Suprapubic skin (tissue), 4 donors: ENCODE measurements at regions not wholly inside any gene's neighbourhood (a gene's known extent, or its start where the extent isn't known, plus 50 kb on each side); places are given as distances from the start of the nearest gene placed in this dataset.
A peak's percentile ranks its signal among the peaks of the same experiment; 100 is the strongest.

Source experiments
- DNase-seq, 2 donors: peaks; one replicate each; pipeline ENCODE4 v3.0.0-alpha.2; 2019; ENCODE audit warnings: low spot score in 2 of 2
- H3K27ac ChIP-seq: fragments of 200-600 bp; sonication (generic); one replicate; pipeline ENCODE4 v1.5.1; 2019
- H3K27me3 ChIP-seq: fragments of 200-600 bp; sonication (generic); one replicate; pipeline ENCODE4 v1.5.1; 2019
- H3K36me3 ChIP-seq: fragments of 200-600 bp; sonication (generic); one replicate; pipeline ENCODE4 v1.5.1; 2019
- H3K4me1 ChIP-seq: fragments of 200-600 bp; sonication (generic); one replicate; pipeline ENCODE4 v1.5.1; 2019
- H3K4me3 ChIP-seq: fragments of 200-600 bp; sonication (generic); one replicate; pipeline ENCODE4 v1.5.1; 2019; ENCODE audit warnings: mild to moderate bottlenecking
- H3K9me3 ChIP-seq: fragments of 200-600 bp; sonication (generic); one replicate; pipeline ENCODE4 v1.5.1; 2019
- CTCF ChIP-seq, 2 donors: fragments of 200-600 bp in 1 of 2; fragments of 450-650 bp in 1 of 2; sonication (generic) in 1 of 2; IDR thresholded peaks; one replicate each; pipeline ENCODE4 v1.5.1; 2016 to 2019; ENCODE audit warnings: antibody characterized with exemption in 2 of 2, mild to moderate bottlenecking in 1 of 2, moderate library complexity in 1 of 2
- EP300 ChIP-seq: sonication (generic); formaldehyde crosslinking; IDR thresholded peaks from one replicate; pipeline ENCODE4 v1.6.1; 2017; ENCODE audit warnings: antibody characterized with exemption
- POLR2A ChIP-seq, 2 donors: fragments of 450-650 bp; IDR thresholded peaks; one replicate each; pipeline ENCODE4 v1.6.1; 2017; ENCODE audit warnings: antibody characterized with exemption in 2 of 2, mild to moderate bottlenecking in 2 of 2, moderate library complexity in 2 of 2
- POLR2AphosphoS5 ChIP-seq, 3 donors: sonication (generic); formaldehyde crosslinking; IDR thresholded peaks; one replicate each; pipeline ENCODE4 v1.6.1; 2017; ENCODE audit warnings: antibody characterized with exemption in 3 of 3
- WGBS: methylation state at CpG from one replicate; pipeline ENCODE4 v1.1.5; 2018; 5-methylcytosine and 5-hydroxymethylcytosine counted together

GRCh38 chr17:5651348-5651747 lies 67.0 kb upstream of the NLRP1 start:
- 91% methylated on average over 3 of the region's 3 CpGs for WGBS
- no peaks in the 10 kb centered on the region for H3K4me1 ChIP-seq
- H3K4me3 ChIP-seq, result no peak overlapping the region
- peaks cover 10% of the 10 kb centered on the region for H3K27me3 ChIP-seq
- DNase-seq, result peak in 1 of 2 donors; percentile 1
- TF ChIP-seq POLR2A (IDR thresholded peaks at IDR 0.05), result no peak
- no peak for TF ChIP-seq EP300
- TF ChIP-seq CTCF (IDR thresholded peaks at IDR 0.05), result no peak
- TF ChIP-seq POLR2AphosphoS5 (IDR thresholded peaks at IDR 0.05), result no peak
- no peak overlapping the region for H3K27ac ChIP-seq
- no peaks in the 10 kb centered on the region for H3K9me3 ChIP-seq
- no peaks in the 10 kb centered on the region for H3K36me3 ChIP-seq

GRCh38 chr17:5661491-5662125 lies 77.3 kb upstream of the NLRP1 start:
- TF ChIP-seq CTCF (IDR thresholded peaks at IDR 0.05) (no peak), EP300 (no peak), POLR2AphosphoS5 (IDR thresholded peaks at IDR 0.05) (no peak)
- Histone ChIP-seq H3K27ac (no peak overlapping the region), H3K36me3 (no peaks in the 10 kb centered on the region), H3K27me3 (peaks cover 21% of the 10 kb centered on the region), H3K4me3 (no peak overlapping the region), H3K9me3 (no peaks in the 10 kb centered on the region), H3K4me1 (no peaks in the 10 kb centered on the region)
- peak in 1 of 2 donors; percentile 41 for DNase-seq
- WGBS, result 70% methylated on average over 10 of the region's 10 CpGs

- Histone ChIP-seq H3K27ac (no peak overlapping the region), H3K36me3 (no peaks in the 10 kb centered on the region), H3K27me3 (peaks cover 29% of the 10 kb centered on the region), H3K4me1 (no peaks in the 10 kb centered on the region), H3K4me3 (no peak overlapping the region), H3K9me3 (no peaks in the 10 kb centered on the region)
- peak in 1 of 2 donors; percentile 50 for DNase-seq
- 82% methylated on average over 5 of the region's 7 CpGs for WGBS
- TF ChIP-seq POLR2AphosphoS5 (IDR thresholded peaks at IDR 0.05) (no peak), CTCF (IDR thresholded peaks at IDR 0.05) (no peak), POLR2A (IDR thresholded peaks at IDR 0.05) (no peak), EP300 (no peak)
These were observed 78.2 kb upstream of the NLRP1 start for GRCh38 chr17:5662409-5663085.

- Histone ChIP-seq H3K27ac (no peak overlapping the region), H3K36me3 (no peaks in the 10 kb centered on the region), H3K4me3 (no peak overlapping the region), H3K4me1 (no peaks in the 10 kb centered on the region), H3K27me3 (peaks cover 46% of the 10 kb centered on the region), H3K9me3 (no peaks in the 10 kb centered on the region)
- TF ChIP-seq POLR2A (IDR thresholded peaks at IDR 0.05), result no peak
- TF ChIP-seq CTCF (IDR thresholded peaks at IDR 0.05), result no peak
- no peak for TF ChIP-seq EP300
- 44% methylated on average over 6 of the region's 12 CpGs for WGBS
- no peak for DNase-seq
These were observed 80.9 kb upstream of the NLRP1 start for GRCh38 chr17:5665164-5665563.

GRCh38 chr17:5667871-5668270 lies 83.6 kb upstream of the NLRP1 start:
- no peak overlapping the region for H3K27ac ChIP-seq
- TF ChIP-seq POLR2AphosphoS5 (IDR thresholded peaks at IDR 0.05) (no peak), CTCF (IDR thresholded peaks at IDR 0.05) (no peak), EP300 (no peak), POLR2A (IDR thresholded peaks at IDR 0.05) (no peak)
- no peaks in the 10 kb centered on the region for H3K9me3 ChIP-seq
- H3K36me3 ChIP-seq, result no peaks in the 10 kb centered on the region
- no peaks in the 10 kb centered on the region for H3K4me1 ChIP-seq
- WGBS, result 67% methylated on average over 6 of the region's 6 CpGs
- peaks cover 50% of the 10 kb centered on the region for H3K27me3 ChIP-seq
- DNase-seq, result no peak
- H3K4me3 ChIP-seq, result no peak overlapping the region
